ENCODE measurements at regions not wholly inside any gene's neighbourhood (a gene's known extent, or its start where the extent isn't known, plus 50 kb on each side); places are given as distances from the start of the nearest gene placed in this dataset.
"Not testable (repeated sequence)": the region's sequence is repeated elsewhere in the genome, so short reads cannot be mapped to it uniquely, and the experiment has no call there.

GRCh38 chr15:20369500-20369899 lies 172.1 kb downstream of the GOLGA6L6 start:
- Histone ChIP-seq H3K27ac (ENCODE audit: low read depth, low read length) (no peak overlapping the region), H3K9me3 (ENCODE audit: low read depth, low read length) (peaks cover 20% of the 10 kb centered on the region), H2AFZ (ENCODE audit: low read length) (no peak overlapping the region), H3K4me2 (ENCODE audit: insufficient read depth, low read length) (no peak overlapping the region), H3K4me1 (ENCODE audit: insufficient read depth, low read length) (no peaks in the 10 kb centered on the region), H3K27me3 (ENCODE audit: insufficient read depth, low read length) (no peaks in the 10 kb centered on the region), H3K79me2 (ENCODE audit: insufficient read depth, low read length) (no peaks in the 10 kb centered on the region), H4K20me1 (ENCODE audit: insufficient read depth, low read length) (no peaks in the 10 kb centered on the region), H3K36me3 (ENCODE audit: insufficient read depth, low read length) (no peaks in the 10 kb centered on the region), H3K4me3 (ENCODE audit: insufficient read depth, low read length) (no peak overlapping the region)
- no peak for TF ChIP-seq CTCF (IDR thresholded peaks at IDR 0.05; ENCODE audit: extremely low read depth, low read depth, low read length)
- no peak for DNase-seq (ENCODE audit: insufficient read length, low spot score, missing footprints)

GRCh38 chr15:20368974-20369373 lies 172.6 kb downstream of the GOLGA6L6 start:
- no peaks in the 10 kb centered on the region for H3K4me1 ChIP-seq (ENCODE audit: insufficient read depth, low read length)
- no peaks in the 10 kb centered on the region for H3K36me3 ChIP-seq (ENCODE audit: insufficient read depth, low read length)
- H4K20me1 ChIP-seq (ENCODE audit: insufficient read depth, low read length), result no peaks in the 10 kb centered on the region
- H3K4me3 ChIP-seq (ENCODE audit: insufficient read depth, low read length), result no peak overlapping the region
- TF ChIP-seq CTCF (IDR thresholded peaks at IDR 0.05; ENCODE audit: extremely low read depth, low read depth, low read length), result no peak
- H3K79me2 ChIP-seq (ENCODE audit: insufficient read depth, low read length), result no peaks in the 10 kb centered on the region
- H2AFZ ChIP-seq (ENCODE audit: low read length), result no peak overlapping the region
- H3K4me2 ChIP-seq (ENCODE audit: insufficient read depth, low read length), result no peak overlapping the region
- DNase-seq (ENCODE audit: insufficient read length, low spot score, missing footprints), result no peak
- H3K27ac ChIP-seq (ENCODE audit: low read depth, low read length), result no peak overlapping the region
- peaks cover 19% of the 10 kb centered on the region for H3K9me3 ChIP-seq (ENCODE audit: low read depth, low read length)
- H3K27me3 ChIP-seq (ENCODE audit: insufficient read depth, low read length), result no peaks in the 10 kb centered on the region

- TF ChIP-seq CTCF (IDR thresholded peaks at IDR 0.05; ENCODE audit: extremely low read depth, low read depth, low read length), result no peak
These were observed 174.5 kb downstream of the GOLGA6L6 start for GRCh38 chr15:20367093-20367492.

GRCh38 chr15:20363591-20363990 lies 178.0 kb downstream of the GOLGA6L6 start:
- not testable (repeated sequence) for H3K27ac ChIP-seq (ENCODE audit: low read depth, low read length); H3K4me2 ChIP-seq (ENCODE audit: insufficient read depth, low read length); H4K20me1 ChIP-seq (ENCODE audit: insufficient read depth, low read length); DNase-seq (ENCODE audit: insufficient read length, low spot score, missing footprints); H3K27me3 ChIP-seq (ENCODE audit: insufficient read depth, low read length); H3K36me3 ChIP-seq (ENCODE audit: insufficient read depth, low read length); H3K79me2 ChIP-seq (ENCODE audit: insufficient read depth, low read length); H3K4me1 ChIP-seq (ENCODE audit: insufficient read depth, low read length); H3K4me3 ChIP-seq (ENCODE audit: insufficient read depth, low read length); H2AFZ ChIP-seq (ENCODE audit: low read length)
- H3K9me3 ChIP-seq (ENCODE audit: low read depth, low read length), result peaks cover 12% of the 10 kb centered on the region

More at GRCh38 chr15:20367093-20367492, 174.5 kb downstream of the GOLGA6L6 start:
- Histone ChIP-seq H2AFZ (ENCODE audit: low read length) (no peak overlapping the region), H3K79me2 (ENCODE audit: insufficient read depth, low read length) (no peaks in the 10 kb centered on the region), H3K27ac (ENCODE audit: low read depth, low read length) (no peak overlapping the region), H3K36me3 (ENCODE audit: insufficient read depth, low read length) (no peaks in the 10 kb centered on the region), H3K27me3 (ENCODE audit: insufficient read depth, low read length) (no peaks in the 10 kb centered on the region), H3K4me2 (ENCODE audit: insufficient read depth, low read length) (no peak overlapping the region), H3K4me3 (ENCODE audit: insufficient read depth, low read length) (no peak overlapping the region), H4K20me1 (ENCODE audit: insufficient read depth, low read length) (no peaks in the 10 kb centered on the region), H3K9me3 (ENCODE audit: low read depth, low read length) (peaks cover 14% of the 10 kb centered on the region), H3K4me1 (ENCODE audit: insufficient read depth, low read length) (no peaks in the 10 kb centered on the region)
- DNase-seq (ENCODE audit: insufficient read length, low spot score, missing footprints), result no peak
